Activated T-cell treated with anti-CD3 and anti-CD28 coated beads for 24 hours (primary cell): ENCODE measurements at regions not wholly inside any gene's neighbourhood (a gene's known extent, or its start where the extent isn't known, plus 50 kb on each side); places are given as distances from the start of the nearest gene placed in this dataset.

ENCODE experiments used
- DNase-seq: peaks from one replicate; pipeline ENCODE4 v3.0.0-alpha.2; 2020; ENCODE audit warnings: low read depth

GRCh38 chr2:137826373-137827372, 137.6 kb upstream of the HNMT start:
- no peak for DNase-seq

DNA sequence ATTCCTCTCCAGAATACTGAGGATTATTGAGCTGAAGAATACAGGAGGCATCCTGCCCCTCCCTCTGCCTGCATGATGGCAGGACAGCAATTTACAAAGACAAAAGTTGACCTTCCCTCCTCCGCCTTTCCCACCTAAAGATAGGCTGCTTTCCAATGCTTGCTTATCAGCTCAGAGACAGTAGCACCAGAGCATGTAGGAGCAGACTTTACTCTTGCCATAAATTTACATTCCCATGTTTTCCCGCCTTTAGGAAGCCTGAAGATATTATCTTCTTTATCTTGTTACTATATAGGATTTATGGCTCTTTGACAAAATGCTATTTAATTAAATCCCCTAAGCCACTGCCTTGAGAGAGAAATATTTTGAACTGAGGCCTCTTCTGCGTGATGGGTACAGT, 135.6 kb upstream of the HNMT start:
- no peak for DNase-seq

GRCh38 chr2:137829251-137829650, 135.0 kb upstream of the HNMT start:
- DNase-seq: no peak

- DNase-seq: no peak
Measured at GRCh38 chr2:137834760-137835379, 129.4 kb upstream of the HNMT start.

DNA sequence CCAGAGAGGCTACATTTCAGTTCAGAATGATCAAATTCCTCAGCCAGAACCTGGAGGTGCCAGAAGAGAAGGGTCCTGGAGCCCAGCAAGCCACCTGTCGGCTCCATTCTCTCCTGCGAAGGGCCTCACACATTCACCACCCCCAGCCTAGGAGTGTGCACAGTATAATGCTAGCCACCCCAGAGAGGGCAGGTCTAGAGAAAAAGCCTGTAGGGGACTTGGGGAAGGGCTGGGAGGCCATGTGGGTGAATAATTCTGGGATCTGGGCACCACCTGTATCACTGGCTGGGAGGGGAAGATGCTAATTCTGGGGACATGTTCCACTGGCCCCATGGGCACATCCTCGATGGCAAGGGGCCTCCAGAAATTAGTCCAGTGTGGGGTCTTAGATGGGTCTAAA, 127.6 kb upstream of the HNMT start:
- DNase-seq: no peak

DNA sequence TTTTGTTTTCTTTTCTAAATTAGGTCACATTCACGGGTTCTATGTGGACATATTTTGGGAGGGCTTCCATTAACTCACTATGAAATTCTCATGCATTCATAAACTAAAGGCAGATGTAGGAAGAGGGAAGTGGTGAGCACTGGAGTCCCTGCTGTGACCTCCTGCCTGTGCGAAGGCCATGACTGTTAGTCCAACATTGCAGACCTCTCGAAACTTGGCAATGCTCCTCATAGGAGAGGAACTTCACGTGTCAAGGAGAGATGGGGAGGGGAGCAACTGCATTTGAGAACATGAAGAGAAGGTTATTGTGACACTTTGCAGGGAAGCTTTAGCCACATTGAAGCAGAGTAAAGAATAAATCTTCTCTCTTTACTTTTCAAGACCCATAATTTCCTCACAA, 126.4 kb upstream of the HNMT start:
- no peak for DNase-seq

GRCh38 chr2:137838255-137839092, 125.8 kb upstream of the HNMT start:
- no peak for DNase-seq

- no peak for DNase-seq
Measured at GRCh38 chr2:137842430-137842829, 121.8 kb upstream of the HNMT start.

GRCh38 chr2:137842952-137843351, 121.3 kb upstream of the HNMT start:
- no peak for DNase-seq

DNA sequence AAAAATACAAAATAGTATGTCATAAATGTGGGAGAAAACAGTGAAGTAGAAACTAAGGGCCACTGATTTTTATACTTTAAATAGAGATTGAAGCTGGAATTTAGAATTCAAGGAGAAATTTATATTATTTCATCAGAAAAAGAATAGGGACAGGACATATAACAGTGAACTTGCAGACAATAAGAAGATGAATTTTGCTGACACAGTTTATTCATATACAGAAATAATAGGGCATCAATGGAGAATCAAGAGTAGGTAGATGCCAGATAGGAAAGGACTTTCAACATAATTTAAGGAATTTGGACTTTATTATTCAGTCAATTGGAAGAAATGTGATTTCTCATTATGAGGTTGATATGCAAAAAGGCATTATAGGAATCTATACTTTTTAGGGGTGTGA, 118.9 kb upstream of the HNMT start:
- no peak for DNase-seq

GRCh38 chr2:137846993-137847392, 117.3 kb upstream of the HNMT start:
- DNase-seq: no peak

DNA sequence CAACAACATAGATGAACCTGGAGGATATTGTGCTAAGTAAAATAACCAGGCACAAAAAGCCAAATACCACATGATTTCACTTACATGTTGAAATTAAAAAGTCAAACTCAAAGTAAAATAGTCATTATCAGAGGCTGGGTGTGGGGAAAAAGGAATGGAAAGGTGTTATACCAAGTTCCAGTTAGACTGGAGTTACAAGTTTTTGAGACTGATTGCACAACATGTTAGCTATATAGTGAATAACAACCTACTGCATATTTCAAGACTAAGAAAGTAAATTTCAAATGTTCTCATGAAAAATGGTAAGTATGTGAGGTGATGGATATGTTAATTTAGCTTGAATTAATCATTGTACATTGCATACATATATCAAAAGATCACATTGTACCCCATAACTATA, 116.8 kb upstream of the HNMT start:
- no peak for DNase-seq

DNA sequence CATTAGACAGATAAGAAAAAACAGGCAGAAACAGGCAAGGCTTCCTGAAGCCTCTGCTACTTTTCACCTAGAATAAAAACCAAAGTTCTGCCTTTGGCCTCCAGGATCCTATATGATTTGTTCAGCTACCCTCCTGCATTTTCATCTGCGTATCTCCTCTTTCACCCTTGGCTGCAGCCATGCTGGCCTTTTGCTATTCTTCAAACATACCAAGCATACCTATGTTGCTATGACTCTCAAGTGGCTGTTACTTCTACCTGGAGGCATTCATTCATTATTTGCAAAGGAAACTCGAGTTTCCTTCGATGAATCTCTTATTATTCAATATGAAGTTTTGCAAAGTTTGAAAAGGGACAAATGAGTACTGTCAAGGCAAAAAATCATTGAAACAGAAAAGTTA, 106.4 kb upstream of the HNMT start:
- DNase-seq: no peak

DNA sequence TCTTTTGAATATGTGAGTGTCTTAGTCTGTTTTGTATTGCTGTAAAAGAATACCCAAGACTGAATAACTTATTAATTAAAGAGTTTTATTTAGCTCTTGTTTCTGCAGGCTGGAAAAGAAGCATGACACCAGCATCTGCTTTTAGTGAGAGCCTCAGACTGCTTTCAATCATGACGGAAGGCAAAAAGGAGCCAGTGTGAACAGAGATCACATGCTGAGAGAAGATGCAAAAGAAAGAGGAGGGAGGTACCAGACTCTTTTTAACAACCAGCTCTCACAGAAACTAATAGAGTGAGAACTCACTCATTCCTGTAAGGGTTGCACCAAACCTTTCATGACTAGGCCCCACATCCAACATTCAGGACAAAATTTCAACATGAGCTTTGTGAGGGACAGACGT, 101.6 kb upstream of the HNMT start:
- no peak for DNase-seq

GRCh38 chr2:137865954-137866540, 98.2 kb upstream of the HNMT start:
- peak; percentile 16 for DNase-seq

GRCh38 chr2:137870682-137871081, 93.6 kb upstream of the HNMT start:
- no peak for DNase-seq

DNA sequence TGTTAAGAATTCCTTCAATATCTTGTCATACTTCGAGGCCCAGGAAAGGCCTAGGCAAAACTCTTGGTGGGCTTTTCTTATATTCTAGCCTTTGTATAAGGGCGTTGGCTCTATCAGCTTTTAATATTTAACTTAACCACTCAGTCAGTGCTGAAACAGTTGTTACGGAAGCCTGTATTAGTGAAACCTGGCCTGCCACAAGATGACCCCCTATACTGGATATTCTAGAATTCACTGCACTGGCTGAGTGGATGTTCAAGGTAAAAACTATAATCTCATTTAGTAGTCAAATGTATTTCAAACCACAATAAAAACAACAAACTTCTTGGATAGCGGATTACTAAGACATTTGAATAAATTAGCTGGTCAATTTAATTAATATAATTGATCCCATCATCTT, 91.7 kb upstream of the HNMT start:
- no peak for DNase-seq

DNA sequence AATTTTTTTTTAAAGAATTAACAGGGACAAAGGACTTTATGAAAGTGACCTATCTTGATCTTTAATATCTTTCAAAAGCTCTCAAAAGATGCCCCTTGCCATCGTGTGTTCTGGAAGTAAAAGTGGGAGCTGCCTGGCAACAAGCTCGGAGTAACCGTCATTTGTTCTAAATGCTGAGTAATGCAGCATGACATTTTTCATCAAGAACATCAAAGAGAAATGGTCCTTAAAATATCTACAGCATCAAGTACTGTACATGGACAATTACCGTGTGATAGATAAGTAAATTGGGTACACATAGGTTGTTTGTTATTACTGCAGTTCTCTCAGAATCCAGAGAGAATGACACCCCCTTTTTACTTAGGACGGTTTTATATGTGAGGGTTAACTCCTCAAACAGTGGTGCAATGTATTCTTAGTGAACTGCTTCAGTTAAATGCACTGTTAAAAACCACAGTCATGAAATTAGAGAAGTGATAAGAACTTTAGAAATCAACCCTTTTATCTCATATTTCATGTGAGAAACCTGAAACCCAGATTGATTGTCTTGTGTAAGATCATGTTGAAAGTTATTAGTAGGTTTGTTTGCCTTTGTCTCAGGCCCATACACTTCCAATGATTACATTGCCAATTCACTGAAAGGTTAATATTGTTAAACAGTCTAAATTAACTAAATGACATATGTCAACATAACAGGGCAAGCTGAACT, 90.6 kb upstream of the HNMT start:
- no peak for DNase-seq

DNA sequence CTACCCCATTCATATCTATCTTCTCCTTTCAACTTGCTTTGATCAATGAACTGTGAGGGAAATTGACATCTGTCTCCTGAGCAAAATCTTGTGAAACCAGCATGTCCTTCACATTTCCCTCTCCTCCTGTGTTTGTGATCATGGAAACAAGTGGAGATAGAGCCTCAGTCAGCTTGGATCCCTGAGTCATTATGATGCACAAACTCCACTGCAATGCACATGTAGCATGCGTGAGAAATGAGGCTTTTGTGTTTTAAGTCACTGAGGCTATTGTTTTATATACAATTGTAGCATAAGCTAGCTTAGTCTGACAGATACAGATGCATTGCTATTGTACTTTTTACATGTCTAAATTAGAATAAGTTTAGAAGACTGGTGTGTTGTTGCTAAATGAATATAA, 85.2 kb upstream of the HNMT start:
- no peak for DNase-seq

DNA sequence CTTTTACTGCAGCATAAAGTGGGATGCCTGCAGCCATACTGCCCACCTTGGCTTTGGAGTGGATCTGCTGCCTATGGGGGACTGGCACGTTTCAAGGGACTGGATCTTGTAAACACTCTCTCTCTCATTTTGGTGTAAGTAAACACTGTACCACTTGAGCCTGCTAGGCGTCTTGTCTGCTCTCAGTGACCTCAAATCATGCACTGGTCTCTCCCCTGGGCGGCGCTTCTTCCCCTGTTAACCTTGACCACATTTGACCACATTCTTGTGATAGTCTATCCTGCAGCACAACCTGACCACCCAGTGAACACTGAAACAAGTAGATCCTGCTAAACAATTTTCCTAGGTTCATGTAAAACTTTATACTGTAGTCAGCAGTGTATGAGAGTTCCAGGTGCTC, 82.6 kb upstream of the HNMT start:
- no peak for DNase-seq

GRCh38 chr2:137886083-137886831, 78.0 kb upstream of the HNMT start:
- no peak for DNase-seq
